HG03469 (cell line): ENCODE measurements at regions not wholly inside any gene's neighbourhood (a gene's known extent, or its start where the extent isn't known, plus 50 kb on each side); places are given as distances from the start of the nearest gene placed in this dataset.
"Not testable (repeated sequence)": the region's sequence is repeated elsewhere in the genome, so short reads cannot be mapped to it uniquely, and the experiment has no call there.

ENCODE experiments used
- ATAC-seq: cut with Tn5 transposase; IDR thresholded peaks from one replicate; pipeline ENCODE4 v1.9.1; 2021; ENCODE audit warnings: mild to moderate bottlenecking, moderate library complexity, moderate number of reproducible peaks; ENCODE audit not compliant: unreplicated experiment

DNA sequence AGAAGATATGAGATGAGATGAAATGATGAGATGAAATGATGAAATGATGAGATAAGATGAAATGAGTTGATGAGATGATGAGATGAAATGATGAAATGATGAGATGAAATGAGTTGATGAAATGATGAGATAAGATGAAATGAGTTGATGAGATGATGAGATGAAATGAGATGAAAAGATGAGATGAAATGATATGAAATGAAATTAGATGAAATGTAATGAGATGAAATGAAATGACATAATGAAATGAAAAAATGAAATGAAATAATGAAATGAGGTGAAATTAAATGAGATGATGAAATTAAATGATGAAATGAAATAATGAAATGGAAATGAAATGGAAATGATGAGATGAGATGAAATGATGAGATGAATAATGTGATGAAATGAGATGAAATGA, 231.6 kb downstream of the GOLGA6L6 start:
- ATAC-seq: not testable (repeated sequence)

- not testable (repeated sequence) for ATAC-seq
Observed at GRCh38 chr15:20309395-20309794, 232.2 kb downstream of the GOLGA6L6 start.

- not testable (repeated sequence) for ATAC-seq
Observed at GRCh38 chr15:20308027-20308690, 233.4 kb downstream of the GOLGA6L6 start.

DNA sequence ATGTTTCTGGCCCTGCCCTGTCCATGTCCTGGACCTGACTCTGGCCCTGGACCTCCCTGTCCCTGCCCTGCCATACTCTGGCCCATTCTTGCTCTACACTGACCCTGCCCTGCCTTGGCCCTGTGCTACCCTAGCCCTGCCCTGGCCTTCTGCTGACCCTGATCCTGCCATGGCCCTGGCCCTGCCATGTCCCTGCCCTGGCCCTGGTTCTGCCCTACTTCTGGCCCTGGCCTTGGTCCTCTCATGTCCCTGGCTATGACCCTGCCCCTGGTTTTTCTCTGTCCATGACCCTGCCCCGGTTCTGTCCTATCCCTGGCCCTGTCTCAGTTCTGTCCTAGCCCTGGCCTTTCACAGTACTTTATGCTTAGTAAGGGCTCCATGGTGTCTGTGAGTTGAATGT, 234.5 kb downstream of the GOLGA6L6 start:
- ATAC-seq: not testable (repeated sequence)

DNA sequence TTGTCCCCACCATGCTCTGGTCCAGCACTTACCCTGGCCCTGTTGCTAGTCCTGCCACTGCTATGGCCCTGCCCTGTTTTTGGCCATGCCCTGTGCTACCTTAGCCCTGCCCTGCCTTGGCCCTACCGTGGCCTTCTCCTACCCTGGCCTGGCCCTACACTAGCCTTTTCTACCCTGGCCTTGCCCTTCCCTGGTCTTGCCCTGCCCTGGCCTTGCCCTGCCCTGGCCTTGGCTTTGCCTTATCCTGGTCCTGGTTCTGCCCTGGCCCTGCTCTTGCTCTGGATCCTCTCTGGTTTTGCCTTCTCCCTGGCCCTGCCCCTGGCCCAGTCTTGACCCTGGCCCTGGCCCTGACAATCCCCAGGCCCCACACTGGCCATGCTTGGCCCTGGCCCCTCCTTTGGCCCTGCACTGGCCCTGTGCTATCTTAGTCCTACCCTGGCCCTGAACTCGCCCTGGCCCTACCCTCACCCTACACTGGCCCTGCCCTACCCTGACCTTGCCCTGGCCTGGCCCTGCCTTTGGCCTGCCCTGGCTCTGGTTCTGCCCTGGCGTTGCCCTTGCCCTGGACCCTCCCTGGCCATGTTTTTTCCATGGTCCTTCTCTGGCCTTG, 235.0 kb downstream of the GOLGA6L6 start:
- ATAC-seq: not testable (repeated sequence)

GRCh38 chr15:20305912-20306311, 235.7 kb downstream of the GOLGA6L6 start:
- not testable (repeated sequence) for ATAC-seq

DNA sequence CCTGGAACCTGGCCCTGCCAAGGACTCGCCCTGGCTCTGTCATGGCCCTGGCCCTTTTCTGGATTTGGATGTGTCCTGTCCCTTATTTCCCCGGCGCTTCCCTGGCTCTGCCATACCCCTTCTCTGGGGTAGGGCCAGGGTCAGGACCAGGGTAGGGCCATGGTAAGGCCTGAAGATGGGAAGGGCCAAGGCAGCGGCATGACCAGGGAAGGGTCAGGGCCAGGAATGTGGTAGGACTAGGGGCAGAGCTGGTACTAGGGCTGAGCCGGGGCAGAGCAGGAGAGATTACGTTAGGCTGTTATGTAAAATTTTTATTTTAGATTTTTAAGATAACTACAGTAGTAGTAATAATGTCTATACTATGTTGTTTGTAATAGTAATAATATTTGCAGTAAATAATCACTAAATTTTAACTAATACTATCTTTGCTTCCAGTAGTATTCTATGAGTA, 236.6 kb downstream of the GOLGA6L6 start:
- not testable (repeated sequence) for ATAC-seq

DNA sequence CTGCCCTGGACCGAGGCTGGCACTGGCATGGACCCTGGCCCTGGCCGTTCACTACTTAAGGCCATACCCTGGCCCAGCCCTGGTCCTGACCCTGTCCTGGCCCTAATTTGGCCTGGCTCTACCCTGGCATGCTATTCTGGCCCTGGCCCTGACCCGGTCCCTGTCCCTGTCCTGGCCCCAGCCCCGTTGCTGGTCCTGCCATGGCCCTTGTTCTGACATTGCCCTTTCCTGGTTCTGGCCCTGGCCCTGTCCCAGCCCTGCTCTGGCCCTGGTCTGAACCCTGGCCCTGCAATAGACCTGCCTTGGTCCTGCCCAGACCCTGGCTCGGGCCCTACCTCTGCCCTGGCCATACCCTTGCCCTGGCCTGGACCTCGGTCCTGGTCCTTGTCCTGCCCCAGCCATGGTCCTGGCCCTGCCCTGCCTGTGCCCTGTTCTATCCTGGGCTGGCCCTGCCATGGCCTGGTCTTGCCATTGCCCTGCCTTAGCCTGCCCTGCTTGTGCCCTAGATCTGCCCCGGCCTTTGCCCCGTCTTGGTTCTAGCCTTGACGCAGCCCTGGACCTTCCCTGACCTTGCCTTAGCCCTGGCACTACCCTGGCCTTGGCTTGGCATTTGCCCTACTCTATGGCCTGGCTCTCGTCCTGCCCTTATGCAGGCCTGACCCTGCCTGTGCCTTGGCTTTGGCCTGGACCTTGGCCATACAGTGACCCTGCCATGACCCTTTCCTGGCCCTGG, 237.2 kb downstream of the GOLGA6L6 start:
- not testable (repeated sequence) for ATAC-seq

DNA sequence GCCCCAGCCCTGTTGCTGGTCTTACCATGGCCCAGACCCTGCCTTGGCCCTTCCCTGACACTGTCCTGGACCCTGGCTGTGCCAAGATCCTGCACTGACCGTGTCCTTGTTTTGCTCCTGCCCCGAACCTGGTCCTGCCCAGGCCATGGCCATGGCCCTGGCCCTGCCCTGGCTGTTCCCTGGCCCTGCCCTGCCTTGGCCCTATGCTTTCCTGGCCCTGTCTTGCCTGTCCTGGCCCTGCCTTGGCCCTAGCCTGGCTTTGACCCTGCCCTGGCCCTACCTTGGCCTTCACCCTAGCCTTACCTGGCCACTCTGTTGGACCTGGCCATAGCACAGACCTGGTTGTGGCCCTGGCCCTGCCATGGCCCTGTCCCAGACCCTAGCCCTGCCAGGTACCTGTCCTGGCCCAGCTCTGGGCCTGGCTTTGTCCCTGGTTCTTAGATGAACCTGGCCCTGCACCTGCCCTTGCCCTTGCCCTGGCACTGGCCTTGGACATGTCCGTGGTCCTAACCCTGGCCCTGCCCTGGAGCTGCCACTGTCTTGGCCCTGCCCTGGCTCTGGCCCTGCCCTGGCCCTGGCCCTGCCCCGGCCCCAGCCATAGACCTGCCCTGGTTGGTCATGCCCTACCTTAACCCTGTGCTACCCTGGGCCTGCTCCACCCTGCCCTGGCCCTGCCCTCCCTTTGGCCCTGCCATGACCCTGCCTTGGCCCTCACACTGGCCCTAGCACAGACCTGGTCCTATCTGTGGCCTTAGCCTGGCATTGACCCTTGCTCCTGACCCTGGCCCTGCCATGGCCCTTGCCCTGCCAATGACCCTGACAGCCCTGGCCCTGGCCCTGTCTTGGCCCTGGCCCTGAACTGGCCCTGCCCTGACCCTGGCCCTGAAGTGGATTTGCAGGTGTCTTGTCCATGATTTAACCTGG, 238.1 kb downstream of the GOLGA6L6 start:
- not testable (repeated sequence) for ATAC-seq

GRCh38 chr15:20302141-20303069, 239.2 kb downstream of the GOLGA6L6 start:
- not testable (repeated sequence) for ATAC-seq

GRCh38 chr15:20301471-20302081, 240.0 kb downstream of the GOLGA6L6 start:
- ATAC-seq: not testable (repeated sequence)

DNA sequence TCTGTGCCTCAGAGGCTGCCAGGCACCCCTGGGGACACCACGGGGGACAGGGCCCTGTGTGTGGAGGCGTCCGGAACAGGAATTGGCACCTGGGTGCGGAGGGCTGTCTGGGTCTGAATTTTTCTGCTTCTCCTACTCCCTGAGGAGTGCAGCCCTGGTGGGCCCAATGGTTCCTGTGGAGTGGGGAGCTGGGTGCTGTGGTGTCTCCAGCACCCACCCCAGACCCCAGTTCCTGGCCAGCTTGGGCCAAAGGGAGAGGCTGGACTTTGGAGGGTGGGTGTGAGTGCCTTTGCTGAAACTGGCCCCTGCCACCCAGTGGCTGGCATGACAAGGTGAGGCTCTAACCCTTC, 240.6 kb downstream of the GOLGA6L6 start:
- ATAC-seq: not testable (repeated sequence)

GRCh38 chr15:20300351-20301040, 241.1 kb downstream of the GOLGA6L6 start:
- ATAC-seq: not testable (repeated sequence)

- not testable (repeated sequence) for ATAC-seq
Observed at GRCh38 chr15:20297603-20298123, 243.9 kb downstream of the GOLGA6L6 start.

- ATAC-seq: not testable (repeated sequence)
Observed at GRCh38 chr15:20296261-20296660, 245.3 kb downstream of the GOLGA6L6 start.

- ATAC-seq: no peak
Observed at GRCh38 chr15:20295238-20295811, 246.3 kb downstream of the GOLGA6L6 start.

GRCh38 chr15:20294651-20295237, 246.9 kb downstream of the GOLGA6L6 start:
- ATAC-seq: no peak
